C4-2B (cell line): ENCODE measurements at regions not wholly inside any gene's neighbourhood (a gene's known extent, or its start where the extent isn't known, plus 50 kb on each side); places are given as distances from the start of the nearest gene placed in this dataset.
"Not testable (repeated sequence)": the region's sequence is repeated elsewhere in the genome, so short reads cannot be mapped to it uniquely, and the experiment has no call there.

Experiments
- H3K27ac ChIP-seq: fragments of 450-650 bp; 2 replicates; pipeline ENCODE4 v1.5.1; 2017
- ZFX ChIP-seq: fragments of 450-650 bp; IDR thresholded peaks from 2 replicates; pipeline ENCODE4 v1.6.1; 2017
- TF ChIP-seq, protein P1 (sequence below): fragments of 450-650 bp; conservative IDR thresholded peaks from 2 replicates; pipeline ENCODE4 v1.5.1; 2017; ENCODE audit warnings: mild to moderate bottlenecking

DNA sequence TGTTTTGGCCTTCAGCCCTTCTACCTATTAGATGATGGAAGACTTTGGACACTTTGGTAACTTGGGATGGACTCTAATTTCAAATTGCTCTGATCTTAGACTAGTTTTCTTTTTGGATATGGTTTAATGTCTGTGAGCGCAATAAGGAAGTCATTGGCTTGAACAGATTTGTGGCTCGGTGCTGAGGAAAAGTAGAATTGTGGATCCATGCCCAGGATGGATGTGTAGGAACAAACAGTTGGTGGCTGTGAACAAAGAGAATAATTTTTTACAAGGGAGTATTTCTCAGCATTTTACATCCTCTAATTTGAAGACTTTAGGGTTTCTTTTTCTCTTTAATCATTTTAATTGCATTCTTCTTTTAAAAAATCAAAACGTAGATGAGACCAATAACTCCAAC, 327.1 kb downstream of the GLUD2 start:
- TF ChIP-seq, protein P1, sequence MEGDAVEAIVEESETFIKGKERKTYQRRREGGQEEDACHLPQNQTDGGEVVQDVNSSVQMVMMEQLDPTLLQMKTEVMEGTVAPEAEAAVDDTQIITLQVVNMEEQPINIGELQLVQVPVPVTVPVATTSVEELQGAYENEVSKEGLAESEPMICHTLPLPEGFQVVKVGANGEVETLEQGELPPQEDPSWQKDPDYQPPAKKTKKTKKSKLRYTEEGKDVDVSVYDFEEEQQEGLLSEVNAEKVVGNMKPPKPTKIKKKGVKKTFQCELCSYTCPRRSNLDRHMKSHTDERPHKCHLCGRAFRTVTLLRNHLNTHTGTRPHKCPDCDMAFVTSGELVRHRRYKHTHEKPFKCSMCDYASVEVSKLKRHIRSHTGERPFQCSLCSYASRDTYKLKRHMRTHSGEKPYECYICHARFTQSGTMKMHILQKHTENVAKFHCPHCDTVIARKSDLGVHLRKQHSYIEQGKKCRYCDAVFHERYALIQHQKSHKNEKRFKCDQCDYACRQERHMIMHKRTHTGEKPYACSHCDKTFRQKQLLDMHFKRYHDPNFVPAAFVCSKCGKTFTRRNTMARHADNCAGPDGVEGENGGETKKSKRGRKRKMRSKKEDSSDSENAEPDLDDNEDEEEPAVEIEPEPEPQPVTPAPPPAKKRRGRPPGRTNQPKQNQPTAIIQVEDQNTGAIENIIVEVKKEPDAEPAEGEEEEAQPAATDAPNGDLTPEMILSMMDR: no peak
- TF ChIP-seq ZFX: no peak
- no peak overlapping the region for H3K27ac ChIP-seq

DNA sequence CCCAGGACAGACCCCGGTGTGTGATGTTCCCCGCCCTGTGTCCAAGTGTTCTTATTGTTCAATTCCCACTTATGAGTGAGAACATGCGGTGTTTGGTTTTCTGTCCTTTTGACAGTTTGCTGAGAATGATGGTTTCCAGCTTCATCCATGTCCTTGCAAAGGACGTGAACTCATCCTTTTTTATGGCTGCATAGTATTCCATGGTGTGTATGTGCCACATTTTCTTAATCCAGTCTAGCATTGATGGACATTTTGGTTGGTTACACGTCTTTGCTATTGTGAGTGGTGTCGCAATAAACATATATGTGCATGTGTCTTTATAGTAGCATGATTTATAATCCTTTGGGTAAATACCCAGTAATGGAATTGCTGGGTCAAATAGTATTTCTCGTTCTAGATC, 334.5 kb downstream of the GLUD2 start:
- H3K27ac ChIP-seq: not testable (repeated sequence)

DNA sequence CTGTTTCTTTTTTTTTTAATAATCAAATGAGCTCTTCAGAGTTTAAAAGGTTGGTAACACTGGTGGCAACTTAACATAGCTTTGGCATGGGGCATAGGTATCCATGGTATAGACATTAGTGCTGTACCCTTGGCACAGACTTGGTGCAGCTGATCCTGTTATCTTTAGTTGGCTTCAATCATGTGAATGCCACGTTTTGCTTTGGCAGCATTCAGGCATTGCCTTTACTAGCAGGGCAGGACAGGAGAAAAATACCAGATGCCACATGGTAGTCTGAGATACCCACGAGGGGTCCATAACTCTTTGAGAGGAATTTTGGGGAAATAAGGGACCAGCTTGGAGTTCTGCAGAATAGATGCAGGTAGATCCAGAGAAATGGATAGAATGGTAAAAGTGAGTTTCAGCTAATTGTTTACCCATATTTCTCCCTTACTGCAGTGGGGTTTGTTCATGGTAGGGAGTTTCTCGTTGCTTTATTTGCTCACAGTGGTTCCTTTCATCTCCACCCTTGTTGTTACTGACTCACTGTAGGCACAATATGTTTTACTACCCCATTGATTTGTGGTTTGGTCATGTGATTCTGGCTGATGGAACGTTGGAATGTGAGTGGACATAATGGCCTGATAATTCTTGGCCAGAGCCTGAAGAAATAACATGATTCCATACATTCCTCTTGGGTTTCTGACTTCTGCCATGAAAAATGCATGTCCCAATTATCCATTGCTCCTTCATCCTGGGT, 342.7 kb downstream of the GLUD2 start:
- TF ChIP-seq, protein P1: no peak
- TF ChIP-seq ZFX: no peak
- no peak overlapping the region for H3K27ac ChIP-seq

GRCh38 chrX:121405826-121406225, 358.4 kb downstream of the GLUD2 start:
- H3K27ac ChIP-seq: no peak overlapping the region
- TF ChIP-seq, protein P1: no peak
- TF ChIP-seq ZFX: no peak

DNA sequence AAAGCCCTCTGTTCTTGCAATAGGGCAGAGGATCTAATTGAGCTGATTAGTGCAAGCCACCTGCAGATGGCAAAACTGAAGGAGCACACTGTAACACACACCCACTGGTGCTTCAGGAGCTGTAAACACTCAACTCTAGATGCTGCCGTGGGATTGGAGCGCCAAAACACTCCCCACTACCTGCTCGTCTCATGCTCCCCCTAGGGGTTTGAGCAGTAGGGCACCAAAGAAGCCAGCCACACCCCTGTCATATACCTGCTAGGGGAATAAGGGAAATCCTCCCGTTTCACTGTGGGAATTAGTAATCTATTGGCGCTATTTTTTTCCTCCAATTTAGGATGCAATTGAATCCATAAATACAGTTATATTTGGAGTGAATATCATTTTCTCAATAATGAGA, 360.2 kb downstream of the GLUD2 start:
- no peak overlapping the region for H3K27ac ChIP-seq
- TF ChIP-seq, protein P1: no peak
- TF ChIP-seq ZFX: no peak

DNA sequence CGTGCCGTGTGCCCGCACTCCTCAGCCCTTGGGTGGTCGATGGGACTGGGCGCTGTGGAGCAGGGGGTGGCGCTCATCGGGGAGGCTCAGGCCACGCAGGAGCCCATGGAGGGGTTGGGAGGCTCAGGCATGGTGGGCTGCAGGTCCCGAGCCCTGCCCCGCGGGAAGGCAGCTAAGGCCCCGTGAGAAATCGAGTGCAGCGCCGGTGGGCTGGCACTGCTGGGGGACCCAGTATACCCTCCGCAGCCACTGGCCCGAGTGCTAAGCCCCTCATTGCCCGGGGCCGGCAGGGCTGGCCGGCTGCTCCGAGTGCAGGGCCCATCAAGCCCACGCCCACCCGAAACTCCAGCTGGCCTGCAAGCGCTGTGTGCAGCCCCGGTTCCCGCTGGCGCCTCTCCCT, 384.1 kb downstream of the GLUD2 start:
- not testable (repeated sequence) for H3K27ac ChIP-seq

DNA sequence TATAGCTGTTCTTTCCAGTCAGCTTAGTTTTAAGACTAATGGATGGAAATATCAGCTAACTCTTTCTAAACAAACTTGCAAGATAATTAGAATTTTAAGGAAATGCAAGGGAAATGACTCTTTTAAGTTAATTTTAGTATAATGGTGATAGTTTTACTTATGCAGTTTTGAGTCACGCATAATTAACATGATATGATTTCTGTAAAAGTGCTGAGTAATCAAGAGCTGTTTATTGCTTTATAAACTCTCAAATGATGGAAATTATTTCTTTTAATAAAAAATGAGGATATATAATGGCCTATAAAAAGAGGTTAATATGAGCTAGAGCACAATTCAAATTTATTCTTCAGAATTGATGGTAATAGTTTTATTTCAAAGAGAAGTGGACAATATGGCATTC, 385.9 kb downstream of the GLUD2 start:
- TF ChIP-seq ZFX: no peak
- TF ChIP-seq, protein P1: no peak
- H3K27ac ChIP-seq: no peak overlapping the region

GRCh38 chrX:121437666-121438065, 390.3 kb downstream of the GLUD2 start:
- not testable (repeated sequence) for H3K27ac ChIP-seq

DNA sequence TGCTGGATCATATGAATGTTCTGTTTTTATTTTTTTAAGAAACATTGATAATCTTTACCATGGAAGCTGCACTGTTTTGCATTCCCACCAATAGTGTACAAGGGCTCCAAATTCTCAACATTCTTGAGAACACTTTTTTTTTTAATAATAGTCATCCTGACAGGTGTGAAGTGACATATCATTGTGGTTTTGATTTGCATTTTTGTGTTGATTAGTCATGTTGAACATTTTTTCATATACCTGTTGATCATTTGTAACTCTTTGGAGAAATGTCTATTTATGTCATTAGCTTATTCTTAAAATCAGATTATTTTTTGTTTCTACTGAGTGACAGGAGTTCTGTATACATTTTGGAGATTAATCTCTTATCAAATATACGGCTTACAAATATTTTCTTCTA, 408.5 kb downstream of the GLUD2 start:
- no peak overlapping the region for H3K27ac ChIP-seq
- TF ChIP-seq, protein P1: no peak
- TF ChIP-seq ZFX: no peak
